A673 (cell line): ENCODE measurements at regions not wholly inside any gene's neighbourhood (a gene's known extent, or its start where the extent isn't known, plus 50 kb on each side); places are given as distances from the start of the nearest gene placed in this dataset.

Source experiments
- EZH2 ChIP-seq: fragments of 200-600 bp; sonication (generic); IDR thresholded peaks from 2 replicates; pipeline ENCODE4 v1.6.1; 2017; ENCODE audit warnings: borderline replicate concordance, low read depth, mild to moderate bottlenecking, mixed read lengths, antibody characterized with exemption, low read length; ENCODE audit not compliant: poor library complexity, severe bottlenecking
- TF ChIP-seq, protein P1 (sequence below): fragments of 300-800, 200-600 bp; sonication (generic); conservative IDR thresholded peaks from 2 replicates; pipeline ENCODE4 v1.5.1; 2017; ENCODE audit warnings: low read depth, mild to moderate bottlenecking, antibody characterized with exemption, low read length, moderate library complexity, mixed read lengths

DNA sequence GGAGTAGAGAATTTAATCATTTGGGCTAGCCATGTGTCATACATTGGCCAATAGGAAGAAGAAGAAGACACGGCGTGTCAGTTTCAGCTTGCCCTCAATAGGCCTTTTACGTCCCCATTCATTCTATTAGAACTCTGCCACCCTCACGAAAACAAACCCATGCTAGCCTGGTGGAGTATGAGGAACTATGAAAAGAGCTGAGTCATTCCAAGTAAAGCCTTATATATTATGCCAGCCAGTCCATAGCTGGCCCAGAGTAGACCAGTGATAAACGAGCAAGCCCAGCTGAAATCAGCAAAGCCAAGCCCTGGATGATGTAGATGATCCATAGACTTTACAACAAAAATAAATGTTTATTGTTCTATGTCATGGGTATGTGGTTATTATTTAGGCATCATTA is 895.1 kb downstream of the TLE1 start:
- TF ChIP-seq, protein P1, sequence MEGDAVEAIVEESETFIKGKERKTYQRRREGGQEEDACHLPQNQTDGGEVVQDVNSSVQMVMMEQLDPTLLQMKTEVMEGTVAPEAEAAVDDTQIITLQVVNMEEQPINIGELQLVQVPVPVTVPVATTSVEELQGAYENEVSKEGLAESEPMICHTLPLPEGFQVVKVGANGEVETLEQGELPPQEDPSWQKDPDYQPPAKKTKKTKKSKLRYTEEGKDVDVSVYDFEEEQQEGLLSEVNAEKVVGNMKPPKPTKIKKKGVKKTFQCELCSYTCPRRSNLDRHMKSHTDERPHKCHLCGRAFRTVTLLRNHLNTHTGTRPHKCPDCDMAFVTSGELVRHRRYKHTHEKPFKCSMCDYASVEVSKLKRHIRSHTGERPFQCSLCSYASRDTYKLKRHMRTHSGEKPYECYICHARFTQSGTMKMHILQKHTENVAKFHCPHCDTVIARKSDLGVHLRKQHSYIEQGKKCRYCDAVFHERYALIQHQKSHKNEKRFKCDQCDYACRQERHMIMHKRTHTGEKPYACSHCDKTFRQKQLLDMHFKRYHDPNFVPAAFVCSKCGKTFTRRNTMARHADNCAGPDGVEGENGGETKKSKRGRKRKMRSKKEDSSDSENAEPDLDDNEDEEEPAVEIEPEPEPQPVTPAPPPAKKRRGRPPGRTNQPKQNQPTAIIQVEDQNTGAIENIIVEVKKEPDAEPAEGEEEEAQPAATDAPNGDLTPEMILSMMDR: no peak
- TF ChIP-seq EZH2: no peak
